ENCODE measurements at regions not wholly inside any gene's neighbourhood (a gene's known extent, or its start where the extent isn't known, plus 50 kb on each side); places are given as distances from the start of the nearest gene placed in this dataset.

DNA sequence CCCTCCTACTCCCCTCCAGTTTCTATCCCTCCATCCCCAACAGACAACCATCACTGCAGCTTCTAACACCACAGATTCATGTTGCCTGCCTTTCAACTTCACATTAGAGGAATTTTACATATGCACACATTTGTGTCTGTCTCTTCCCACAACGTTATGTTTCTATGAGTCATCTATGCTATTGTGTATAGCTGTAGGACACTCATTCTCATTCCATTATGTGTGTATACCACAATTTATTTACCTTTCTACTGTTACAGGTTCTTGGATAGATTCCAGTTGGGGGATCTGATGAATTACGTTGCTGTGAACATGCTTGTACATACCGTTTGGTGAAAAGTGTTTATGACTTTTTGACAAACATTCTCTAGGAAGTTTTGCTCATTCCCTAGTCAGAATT lies 58.8 kb upstream of the TRPC3 start:
- Histone ChIP-seq H3K4me3 (no peak overlapping the region), H3K9me3 (no peaks in the 10 kb centered on the region), H3K36me3 (no peaks in the 10 kb centered on the region), H3K27ac (no peak overlapping the region), H3K4me1 (no peaks in the 10 kb centered on the region), H3K27me3 (ENCODE audit: low read depth) (no peaks in the 10 kb centered on the region)
- ATAC-seq (no peak), DNase-seq (no peak)
- TF ChIP-seq, protein P1, sequence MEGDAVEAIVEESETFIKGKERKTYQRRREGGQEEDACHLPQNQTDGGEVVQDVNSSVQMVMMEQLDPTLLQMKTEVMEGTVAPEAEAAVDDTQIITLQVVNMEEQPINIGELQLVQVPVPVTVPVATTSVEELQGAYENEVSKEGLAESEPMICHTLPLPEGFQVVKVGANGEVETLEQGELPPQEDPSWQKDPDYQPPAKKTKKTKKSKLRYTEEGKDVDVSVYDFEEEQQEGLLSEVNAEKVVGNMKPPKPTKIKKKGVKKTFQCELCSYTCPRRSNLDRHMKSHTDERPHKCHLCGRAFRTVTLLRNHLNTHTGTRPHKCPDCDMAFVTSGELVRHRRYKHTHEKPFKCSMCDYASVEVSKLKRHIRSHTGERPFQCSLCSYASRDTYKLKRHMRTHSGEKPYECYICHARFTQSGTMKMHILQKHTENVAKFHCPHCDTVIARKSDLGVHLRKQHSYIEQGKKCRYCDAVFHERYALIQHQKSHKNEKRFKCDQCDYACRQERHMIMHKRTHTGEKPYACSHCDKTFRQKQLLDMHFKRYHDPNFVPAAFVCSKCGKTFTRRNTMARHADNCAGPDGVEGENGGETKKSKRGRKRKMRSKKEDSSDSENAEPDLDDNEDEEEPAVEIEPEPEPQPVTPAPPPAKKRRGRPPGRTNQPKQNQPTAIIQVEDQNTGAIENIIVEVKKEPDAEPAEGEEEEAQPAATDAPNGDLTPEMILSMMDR (IDR thresholded peaks at IDR 0.05): no peak
- intact Hi-C loops (cut with DNase I): no loop called here

DNA sequence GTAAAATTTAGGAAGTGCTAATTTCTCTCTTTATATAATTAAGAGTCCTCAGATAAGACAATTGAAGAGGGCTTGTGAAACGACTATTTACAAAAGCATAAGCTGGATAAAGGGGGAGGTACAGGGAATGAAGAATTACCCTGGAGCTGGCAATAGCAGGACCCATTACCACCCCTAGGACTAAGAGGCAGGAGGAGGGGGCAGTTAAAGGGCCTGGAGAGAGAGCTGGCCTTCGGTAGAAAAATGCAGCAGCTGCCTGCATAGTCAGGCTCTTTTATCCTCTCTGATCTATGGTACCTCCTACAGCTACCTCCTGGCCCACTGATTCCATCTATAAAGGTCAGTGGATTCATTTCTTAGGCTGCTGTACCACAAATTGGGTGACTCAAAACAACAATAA lies 57.7 kb upstream of the TRPC3 start:
- no peak for ATAC-seq
- intact Hi-C loops (cut with DNase I): no loop called here
- TF ChIP-seq, protein P1 (IDR thresholded peaks at IDR 0.05): no peak
- Histone ChIP-seq H3K27ac (no peak overlapping the region), H3K27me3 (ENCODE audit: low read depth) (no peaks in the 10 kb centered on the region), H3K9me3 (no peaks in the 10 kb centered on the region), H3K36me3 (no peaks in the 10 kb centered on the region), H3K4me1 (no peaks in the 10 kb centered on the region), H3K4me3 (no peak overlapping the region)
- no peak for DNase-seq

DNA sequence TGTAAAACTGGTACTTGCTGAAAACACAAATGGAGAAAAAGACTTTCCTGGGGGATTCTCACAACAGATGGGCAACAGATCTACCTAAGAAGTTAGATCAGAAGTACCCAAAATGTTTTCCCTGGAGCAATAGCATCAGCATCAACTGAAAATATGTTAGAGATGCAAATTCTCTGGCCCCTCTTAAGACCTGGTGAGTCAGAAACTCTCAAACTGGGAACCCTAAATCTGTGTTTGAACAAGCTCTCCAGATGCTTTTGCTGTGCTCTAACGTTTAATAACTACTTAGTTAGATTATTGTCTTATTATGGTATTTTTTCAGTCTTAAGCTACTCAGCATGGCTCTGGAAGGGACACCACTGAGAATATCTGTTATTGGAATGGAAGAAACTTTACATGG lies 55.2 kb upstream of the TRPC3 start:
- no peaks in the 10 kb centered on the region for H3K4me1 ChIP-seq
- ATAC-seq: no peak
- no peaks in the 10 kb centered on the region for H3K36me3 ChIP-seq
- H3K27ac ChIP-seq: no peak overlapping the region
- no peaks in the 10 kb centered on the region for H3K27me3 ChIP-seq (ENCODE audit: low read depth)
- H3K4me3 ChIP-seq: no peak overlapping the region
- no peak for DNase-seq
- TF ChIP-seq, protein P1 (IDR thresholded peaks at IDR 0.05): no peak
- no peaks in the 10 kb centered on the region for H3K9me3 ChIP-seq
- intact Hi-C loops (cut with DNase I): no loop called here

DNA sequence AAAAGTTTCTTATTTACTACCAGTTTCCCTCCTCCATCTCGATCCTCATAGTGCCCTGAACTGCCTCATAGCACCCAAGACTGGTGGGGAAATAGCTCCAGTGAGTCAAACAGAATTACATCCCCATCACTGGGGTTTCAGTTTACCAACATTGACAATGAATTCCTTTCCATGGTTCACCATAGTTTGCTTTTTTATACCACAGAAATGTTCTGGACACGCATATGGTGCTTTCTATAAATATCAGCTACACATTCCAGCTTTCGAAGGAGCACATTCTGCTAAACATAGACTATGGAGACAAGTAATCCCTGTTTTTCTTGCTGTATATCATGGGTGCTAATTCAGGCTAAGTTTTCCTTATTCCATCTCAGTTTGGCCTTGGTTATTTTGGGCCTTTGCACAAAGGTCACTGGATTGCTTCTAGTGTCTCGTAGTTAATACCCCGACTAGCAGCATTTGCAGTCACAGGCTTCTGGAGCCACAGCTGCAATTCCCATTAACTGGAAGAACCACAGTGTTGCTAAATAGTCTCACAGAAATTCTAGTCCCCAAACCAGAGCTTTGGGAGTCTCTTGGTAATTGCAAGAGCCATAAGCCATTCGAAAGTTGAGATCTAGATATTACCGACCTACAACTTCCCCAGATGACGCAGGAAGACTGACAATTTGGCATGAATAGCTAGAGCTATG lies 53.4 kb upstream of the TRPC3 start:
- no peaks in the 10 kb centered on the region for H3K27me3 ChIP-seq (ENCODE audit: low read depth)
- H3K4me3 ChIP-seq: no peak overlapping the region
- intact Hi-C loops (cut with DNase I): no loop called here
- H3K27ac ChIP-seq: no peak overlapping the region
- ATAC-seq: no peak
- TF ChIP-seq, protein P1 (IDR thresholded peaks at IDR 0.05): no peak
- H3K4me1 ChIP-seq: no peaks in the 10 kb centered on the region
- H3K9me3 ChIP-seq: no peaks in the 10 kb centered on the region
- no peak for DNase-seq
- H3K36me3 ChIP-seq: no peaks in the 10 kb centered on the region

DNA sequence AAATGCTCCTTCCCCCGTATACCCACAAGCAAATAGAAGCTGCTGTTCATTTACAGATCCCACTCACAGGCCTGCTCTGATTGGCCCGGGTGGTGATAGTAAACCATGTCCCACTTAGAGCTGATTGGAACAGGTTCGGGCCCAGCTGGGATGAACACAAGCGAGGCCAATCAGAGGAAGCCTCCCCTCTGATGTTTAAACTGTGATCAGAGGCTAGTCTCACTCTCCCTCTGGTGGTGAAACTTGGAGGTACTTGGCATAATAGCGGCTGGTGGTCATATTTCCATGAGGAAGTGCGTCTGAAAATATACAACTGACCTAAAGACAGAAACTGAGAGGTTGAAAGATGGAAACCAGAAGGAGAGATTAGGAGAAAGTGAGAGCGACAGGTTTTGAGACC lies 51.5 kb upstream of the TRPC3 start:
- Histone ChIP-seq H3K27me3 (ENCODE audit: low read depth) (no peaks in the 10 kb centered on the region), H3K27ac (no peak overlapping the region), H3K4me1 (no peaks in the 10 kb centered on the region), H3K9me3 (no peaks in the 10 kb centered on the region), H3K4me3 (no peak overlapping the region), H3K36me3 (no peaks in the 10 kb centered on the region)
- DNase-seq (no peak), ATAC-seq (no peak)
- TF ChIP-seq, protein P1 (IDR thresholded peaks at IDR 0.05): no peak
- intact Hi-C loops (cut with DNase I): no loop called here
